ENCODE measurements at regions not wholly inside any gene's neighbourhood (a gene's known extent, or its start where the extent isn't known, plus 50 kb on each side); places are given as distances from the start of the nearest gene placed in this dataset.
"Not testable (repeated sequence)": the region's sequence is repeated elsewhere in the genome, so short reads cannot be mapped to it uniquely, and the experiment has no call there.

- no peak overlapping the region for H3K27ac ChIP-seq
- H3K36me3 ChIP-seq = no peaks in the 10 kb centered on the region
- H3K27me3 ChIP-seq = no peaks in the 10 kb centered on the region
- H3K4me3 ChIP-seq = no peak overlapping the region
- DNase-seq = no peak
- no peaks in the 10 kb centered on the region for H3K4me1 ChIP-seq
- intact Hi-C loops (cut with DNase I) = no loop called here
- TF ChIP-seq, protein P1, sequence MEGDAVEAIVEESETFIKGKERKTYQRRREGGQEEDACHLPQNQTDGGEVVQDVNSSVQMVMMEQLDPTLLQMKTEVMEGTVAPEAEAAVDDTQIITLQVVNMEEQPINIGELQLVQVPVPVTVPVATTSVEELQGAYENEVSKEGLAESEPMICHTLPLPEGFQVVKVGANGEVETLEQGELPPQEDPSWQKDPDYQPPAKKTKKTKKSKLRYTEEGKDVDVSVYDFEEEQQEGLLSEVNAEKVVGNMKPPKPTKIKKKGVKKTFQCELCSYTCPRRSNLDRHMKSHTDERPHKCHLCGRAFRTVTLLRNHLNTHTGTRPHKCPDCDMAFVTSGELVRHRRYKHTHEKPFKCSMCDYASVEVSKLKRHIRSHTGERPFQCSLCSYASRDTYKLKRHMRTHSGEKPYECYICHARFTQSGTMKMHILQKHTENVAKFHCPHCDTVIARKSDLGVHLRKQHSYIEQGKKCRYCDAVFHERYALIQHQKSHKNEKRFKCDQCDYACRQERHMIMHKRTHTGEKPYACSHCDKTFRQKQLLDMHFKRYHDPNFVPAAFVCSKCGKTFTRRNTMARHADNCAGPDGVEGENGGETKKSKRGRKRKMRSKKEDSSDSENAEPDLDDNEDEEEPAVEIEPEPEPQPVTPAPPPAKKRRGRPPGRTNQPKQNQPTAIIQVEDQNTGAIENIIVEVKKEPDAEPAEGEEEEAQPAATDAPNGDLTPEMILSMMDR (IDR thresholded peaks at IDR 0.05) = no peak
- H3K9me3 ChIP-seq = no peaks in the 10 kb centered on the region
- ATAC-seq = no peak
Observed at GRCh38 chr14:38004610-38004879, 203.2 kb upstream of the SSTR1 start.

- ATAC-seq; intact Hi-C loops (cut with DNase I); H3K27me3 ChIP-seq; H3K36me3 ChIP-seq; H3K4me1 ChIP-seq; H3K4me3 ChIP-seq; H3K27ac ChIP-seq; DNase-seq: not testable (repeated sequence)
- 47 to 50% methylated on average over 2 of the region's 2 CpGs for WGBS, 2 donors
- peaks cover 0 to 30% (median 14%) of the 10 kb centered on the region in 11 donors for H3K9me3 ChIP-seq
Observed at GRCh38 chr14:38011156-38011555, 196.5 kb upstream of the SSTR1 start.

DNA sequence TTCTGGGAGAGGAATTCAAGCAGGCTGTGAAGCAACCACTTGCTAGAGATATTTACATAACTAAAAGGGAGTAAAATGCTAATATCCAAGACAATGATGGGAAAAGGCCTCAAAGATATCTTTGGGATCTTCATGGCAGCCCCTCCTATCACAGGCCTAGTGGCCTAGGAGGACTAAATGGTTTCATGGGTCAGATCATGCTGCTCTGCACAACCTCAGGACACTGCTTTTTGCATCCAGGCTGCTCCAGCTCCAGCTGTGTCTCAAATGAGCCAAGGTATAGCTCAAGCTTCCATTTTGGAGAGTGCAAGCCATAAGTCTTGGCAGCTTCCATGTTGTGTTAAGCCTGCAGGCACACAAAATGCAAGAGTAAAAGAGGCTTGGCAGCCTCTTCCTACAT is 195.6 kb upstream of the SSTR1 start:
- intact Hi-C loops (cut with DNase I) = no loop called here
- Histone ChIP-seq H3K27me3 (no peaks in the 10 kb centered on the region), H3K27ac (no peak overlapping the region), H3K9me3 (peaks cover 0 to 30% (median 14%) of the 10 kb centered on the region in 11 donors), H3K36me3 (no peaks in the 10 kb centered on the region), H3K4me1 (no peaks in the 10 kb centered on the region), H3K4me3 (no peak overlapping the region)
- ATAC-seq = no peak
- TF ChIP-seq, protein P1 (IDR thresholded peaks at IDR 0.05) = no peak
- DNase-seq = no peak

- DNase-seq (no peak), ATAC-seq (no peak)
- WGBS, 2 donors = 66 to 70% methylated on average over 2 of the region's 2 CpGs
- Histone ChIP-seq H3K4me1 (no peaks in the 10 kb centered on the region), H3K36me3 (no peaks in the 10 kb centered on the region), H3K27me3 (no peaks in the 10 kb centered on the region), H3K27ac (no peak overlapping the region), H3K4me3 (no peak overlapping the region), H3K9me3 (peaks cover 0 to 21% (median 9%) of the 10 kb centered on the region in 11 donors)
- intact Hi-C loops (cut with DNase I) = no loop called here
- TF ChIP-seq, protein P1 (IDR thresholded peaks at IDR 0.05) = peak in 1 of 9 donors; percentile 17
Observed at GRCh38 chr14:38016497-38016896, 191.2 kb upstream of the SSTR1 start.

GRCh38 chr14:38021861-38022260 is 185.8 kb upstream of the SSTR1 start:
- DNase-seq = no peak
- H3K9me3 ChIP-seq = peaks cover 0 to 31% (median 10%) of the 10 kb centered on the region in 11 donors
- WGBS, 2 donors = 87 to 92% methylated on average over 2 of the region's 2 CpGs

More at GRCh38 chr14:38021861-38022260, 185.8 kb upstream of the SSTR1 start:
- no peak for ATAC-seq
- Histone ChIP-seq H3K27me3 (no peaks in the 10 kb centered on the region), H3K4me3 (no peak overlapping the region), H3K4me1 (no peaks in the 10 kb centered on the region), H3K36me3 (no peaks in the 10 kb centered on the region), H3K27ac (no peak overlapping the region)
- TF ChIP-seq, protein P1 (IDR thresholded peaks at IDR 0.05) = no peak
- intact Hi-C loops (cut with DNase I) = no loop called here

All from heart right ventricle (tissue), 16 donors.